HG03378 (cell line): ENCODE measurements at regions not wholly inside any gene's neighbourhood (a gene's known extent, or its start where the extent isn't known, plus 50 kb on each side); places are given as distances from the start of the nearest gene placed in this dataset.

Experiments
- ATAC-seq: cut with Tn5 transposase; IDR thresholded peaks from one replicate; pipeline ENCODE4 v1.9.1; 2021; ENCODE audit warnings: mild to moderate bottlenecking, moderate library complexity; ENCODE audit not compliant: unreplicated experiment

DNA sequence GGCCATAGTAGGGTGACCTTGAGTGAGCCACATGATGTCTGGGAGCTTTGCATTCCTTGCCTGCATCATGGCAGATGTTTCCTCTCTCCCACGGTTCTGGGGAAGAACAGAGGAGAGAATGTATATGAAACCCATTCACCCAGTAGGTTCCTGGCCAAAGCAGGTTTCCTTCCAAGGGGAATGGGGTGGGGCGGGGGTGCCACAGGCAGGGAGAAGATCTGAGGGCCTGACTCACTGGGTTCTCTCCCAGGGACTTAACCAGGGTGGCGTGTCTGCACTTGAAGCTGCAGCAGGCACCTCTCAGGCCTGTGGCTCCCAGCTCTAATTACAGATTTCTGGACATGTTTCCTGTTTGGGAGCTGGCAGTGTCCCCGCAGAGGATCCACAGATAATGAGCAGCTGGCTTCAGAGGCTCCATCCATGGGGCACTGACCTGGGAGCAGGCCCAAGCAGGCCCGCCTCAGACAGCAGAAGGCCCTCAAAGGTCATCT, 50.2 kb upstream of the ZMIZ1 start:
- no peak for ATAC-seq
